ENCODE measurements at regions not wholly inside any gene's neighbourhood (a gene's known extent, or its start where the extent isn't known, plus 50 kb on each side); places are given as distances from the start of the nearest gene placed in this dataset.

DNA sequence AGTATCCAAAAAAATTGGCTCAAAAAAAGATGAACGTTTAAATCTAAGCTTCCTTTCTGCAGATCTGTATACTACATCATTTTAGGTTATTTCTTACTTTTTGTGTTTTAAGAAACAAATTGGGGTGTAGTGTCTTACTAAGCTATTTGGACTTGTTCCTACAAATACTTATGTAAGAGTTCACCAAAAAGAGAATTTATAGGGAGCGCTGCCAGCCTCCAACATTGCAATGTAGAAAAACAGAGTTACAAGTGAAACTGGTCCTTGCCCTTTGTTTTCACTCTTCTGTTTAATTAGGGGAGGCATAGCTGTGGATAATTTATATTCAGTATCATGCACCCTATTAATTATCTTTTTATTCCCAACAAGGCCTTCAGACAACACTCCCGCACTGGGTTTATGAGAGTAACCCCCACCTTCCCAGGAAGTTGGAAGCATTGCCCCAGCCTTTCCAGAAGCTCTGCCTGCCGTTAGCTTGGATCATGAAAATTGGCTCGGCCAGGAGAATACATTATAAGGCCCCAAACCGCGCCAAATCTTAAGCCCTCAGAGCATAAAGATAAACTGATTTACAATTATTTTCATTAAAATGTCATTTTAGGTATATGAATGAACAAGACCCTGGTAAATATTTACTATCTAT, 261.8 kb upstream of the KLF6 start:
- TF ChIP-seq, protein P1, sequence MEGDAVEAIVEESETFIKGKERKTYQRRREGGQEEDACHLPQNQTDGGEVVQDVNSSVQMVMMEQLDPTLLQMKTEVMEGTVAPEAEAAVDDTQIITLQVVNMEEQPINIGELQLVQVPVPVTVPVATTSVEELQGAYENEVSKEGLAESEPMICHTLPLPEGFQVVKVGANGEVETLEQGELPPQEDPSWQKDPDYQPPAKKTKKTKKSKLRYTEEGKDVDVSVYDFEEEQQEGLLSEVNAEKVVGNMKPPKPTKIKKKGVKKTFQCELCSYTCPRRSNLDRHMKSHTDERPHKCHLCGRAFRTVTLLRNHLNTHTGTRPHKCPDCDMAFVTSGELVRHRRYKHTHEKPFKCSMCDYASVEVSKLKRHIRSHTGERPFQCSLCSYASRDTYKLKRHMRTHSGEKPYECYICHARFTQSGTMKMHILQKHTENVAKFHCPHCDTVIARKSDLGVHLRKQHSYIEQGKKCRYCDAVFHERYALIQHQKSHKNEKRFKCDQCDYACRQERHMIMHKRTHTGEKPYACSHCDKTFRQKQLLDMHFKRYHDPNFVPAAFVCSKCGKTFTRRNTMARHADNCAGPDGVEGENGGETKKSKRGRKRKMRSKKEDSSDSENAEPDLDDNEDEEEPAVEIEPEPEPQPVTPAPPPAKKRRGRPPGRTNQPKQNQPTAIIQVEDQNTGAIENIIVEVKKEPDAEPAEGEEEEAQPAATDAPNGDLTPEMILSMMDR (optimal IDR thresholded peaks at IDR 0.05 in 1 of 3, IDR thresholded peaks at IDR 0.05 in 1 of 3, conservative IDR thresholded peaks at IDR 0.05 in 1 of 3; ENCODE audit: extremely low read depth in 1 of 3, insufficient read depth in 2 of 3, low read length in 3 of 3): no peak
- TF ChIP-seq EZH2 (IDR thresholded peaks at IDR 0.05; ENCODE audit: low read length): no peak

Measured in keratinocyte (primary cell).